ENCODE measurements at regions not wholly inside any gene's neighbourhood (a gene's known extent, or its start where the extent isn't known, plus 50 kb on each side); places are given as distances from the start of the nearest gene placed in this dataset.

GRCh38 chr4:28247805-28248204 lies 1387.2 kb downstream of the STIM2 start:
- TF ChIP-seq CTCF (IDR thresholded peaks at IDR 0.05; ENCODE audit: low read depth, low read length, missing control alignments): no peak
- H3K4me3 ChIP-seq (ENCODE audit: low read depth, low read length): no peak overlapping the region
- no peak for DNase-seq (ENCODE audit: low read depth)
- in situ Hi-C loops (cut with HindIII; ENCODE audit: low sequenced_read_pairs): no loop called here

GRCh38 chr4:28248269-28248668 lies 1387.6 kb downstream of the STIM2 start:
- TF ChIP-seq CTCF (IDR thresholded peaks at IDR 0.05; ENCODE audit: low read depth, low read length, missing control alignments): no peak
- in situ Hi-C loops (cut with HindIII; ENCODE audit: low sequenced_read_pairs): no loop called here
- DNase-seq (ENCODE audit: low read depth): no peak
- H3K4me3 ChIP-seq (ENCODE audit: low read depth, low read length): no peak overlapping the region

GRCh38 chr4:28250646-28251045 lies 1390.0 kb downstream of the STIM2 start:
- no peak for TF ChIP-seq CTCF (IDR thresholded peaks at IDR 0.05; ENCODE audit: low read depth, low read length, missing control alignments)
- DNase-seq (ENCODE audit: low read depth): no peak
- H3K4me3 ChIP-seq (ENCODE audit: low read depth, low read length): no peak overlapping the region
- in situ Hi-C loops (cut with HindIII; ENCODE audit: low sequenced_read_pairs): no loop called here

GRCh38 chr4:28251831-28252230 lies 1391.2 kb downstream of the STIM2 start:
- in situ Hi-C loops (cut with HindIII; ENCODE audit: low sequenced_read_pairs): no loop called here
- H3K4me3 ChIP-seq (ENCODE audit: low read depth, low read length): no peak overlapping the region
- TF ChIP-seq CTCF (IDR thresholded peaks at IDR 0.05; ENCODE audit: low read depth, low read length, missing control alignments): no peak
- DNase-seq (ENCODE audit: low read depth): no peak

GRCh38 chr4:28254003-28254402 lies 1393.4 kb downstream of the STIM2 start:
- no peak overlapping the region for H3K4me3 ChIP-seq (ENCODE audit: low read depth, low read length)
- no peak for TF ChIP-seq CTCF (IDR thresholded peaks at IDR 0.05; ENCODE audit: low read depth, low read length, missing control alignments)
- in situ Hi-C loops (cut with HindIII; ENCODE audit: low sequenced_read_pairs): no loop called here
- no peak for DNase-seq (ENCODE audit: low read depth)

GRCh38 chr4:28256295-28256694 lies 1395.7 kb downstream of the STIM2 start:
- in situ Hi-C loops (cut with HindIII; ENCODE audit: low sequenced_read_pairs): no loop called here
- no peak overlapping the region for H3K4me3 ChIP-seq (ENCODE audit: low read depth, low read length)
- no peak for TF ChIP-seq CTCF (IDR thresholded peaks at IDR 0.05; ENCODE audit: low read depth, low read length, missing control alignments)
- DNase-seq (ENCODE audit: low read depth): no peak

- H3K4me3 ChIP-seq (ENCODE audit: low read depth, low read length): no peak overlapping the region
- in situ Hi-C loops (cut with HindIII; ENCODE audit: low sequenced_read_pairs): no loop called here
- DNase-seq (ENCODE audit: low read depth): no peak
- no peak for TF ChIP-seq CTCF (IDR thresholded peaks at IDR 0.05; ENCODE audit: low read depth, low read length, missing control alignments)
Observed at GRCh38 chr4:28259951-28260350, 1399.3 kb downstream of the STIM2 start.

All from astrocyte of the cerebellum (primary cell).